Natural killer cell (primary cell): ENCODE measurements at regions not wholly inside any gene's neighbourhood (a gene's known extent, or its start where the extent isn't known, plus 50 kb on each side); places are given as distances from the start of the nearest gene placed in this dataset.
A peak's percentile ranks its signal among the peaks of the same experiment; 100 is the strongest.
"Not testable (repeated sequence)": the region's sequence is repeated elsewhere in the genome, so short reads cannot be mapped to it uniquely, and the experiment has no call there.

Source experiments
- ATAC-seq, 3 donors: fragments of 150-1000 bp in 2 of 3; fragments of 200-7000 bp in 1 of 3; cut with Tn5 transposase; 1 replicate in 1 of 3; 2 replicates in 2 of 3; pipeline ENCODE4 v1.10.0; 2021; ENCODE audit warnings: mild to moderate bottlenecking in 2 of 3, moderate library complexity in 2 of 3
- DNase-seq, 2 donors: peaks; one replicate each; pipeline versions ENCODE4 v3.0.0 to v3.0.0-alpha.2; 2013 to 2021; ENCODE audit warnings: mixed read lengths in 1 of 2
- H3K27ac ChIP-seq: one replicate; pipeline ENCODE4 v1.5.1; 2013; ENCODE audit warnings: mild to moderate bottlenecking, low read length
- H3K27me3 ChIP-seq: one replicate; pipeline ENCODE4 v1.6.1; 2013; ENCODE audit warnings: low read length; ENCODE audit not compliant: control insufficient read depth, insufficient read depth
- H3K36me3 ChIP-seq: one replicate; pipeline ENCODE4 v1.6.1; 2013; ENCODE audit warnings: low read length; ENCODE audit not compliant: control insufficient read depth, insufficient read depth
- H3K4me1 ChIP-seq: one replicate; pipeline ENCODE4 v1.6.1; 2013; ENCODE audit warnings: low read length; ENCODE audit not compliant: control insufficient read depth, insufficient read depth
- H3K4me3 ChIP-seq: one replicate; pipeline ENCODE4 v1.5.1; 2013; ENCODE audit warnings: low read length
- H3K9me3 ChIP-seq: one replicate; pipeline ENCODE4 v1.6.1; 2013; ENCODE audit warnings: low read length; ENCODE audit not compliant: control insufficient read depth, insufficient read depth
- H3K27ac Mint-ChIP-seq, 2 donors: one replicate each; pipeline ENCODE4 v1.8.0; 2022; ENCODE audit warnings: mild to moderate bottlenecking in 2 of 2, mixed read lengths in 2 of 2, moderate library complexity in 1 of 2
- H3K27me3 Mint-ChIP-seq, 2 donors: one replicate each; pipeline ENCODE4 v1.8.0; 2022; ENCODE audit warnings: low read depth in 2 of 2, mixed read lengths in 2 of 2
- H3K36me3 Mint-ChIP-seq: one replicate; pipeline ENCODE4 v1.8.0; 2022; ENCODE audit warnings: mixed read lengths
- H3K4me1 Mint-ChIP-seq, 2 donors: one replicate each; pipeline ENCODE4 v1.8.0; 2022; ENCODE audit warnings: mixed read lengths in 2 of 2
- H3K4me3 Mint-ChIP-seq: one replicate; pipeline ENCODE4 v1.8.0; 2022; ENCODE audit warnings: mild to moderate bottlenecking, moderate library complexity, mixed read lengths
- H3K9me3 Mint-ChIP-seq, 2 donors: one replicate each; pipeline ENCODE4 v1.8.0; 2022; ENCODE audit warnings: mixed read lengths in 2 of 2
- WGBS: methylation state at CpG from one replicate; pipeline ENCODE4 v1.1.7; 2013; ENCODE audit warnings: missing lambda C conversion rate; ENCODE audit not compliant: insufficient coverage; 5-methylcytosine and 5-hydroxymethylcytosine counted together
- intact Hi-C: fragments of 100-400 bp; cut with micrococcal nuclease; formaldehyde crosslinking; loops from one replicate; pipeline ENCODE4 v1.14.2; 2022
- TF ChIP-seq, protein P1 (sequence below): fragments of 200-600 bp; IDR thresholded peaks from one replicate; pipeline ENCODE4 v1.8.0; 2022; ENCODE audit warnings: antibody characterized with exemption

DNA sequence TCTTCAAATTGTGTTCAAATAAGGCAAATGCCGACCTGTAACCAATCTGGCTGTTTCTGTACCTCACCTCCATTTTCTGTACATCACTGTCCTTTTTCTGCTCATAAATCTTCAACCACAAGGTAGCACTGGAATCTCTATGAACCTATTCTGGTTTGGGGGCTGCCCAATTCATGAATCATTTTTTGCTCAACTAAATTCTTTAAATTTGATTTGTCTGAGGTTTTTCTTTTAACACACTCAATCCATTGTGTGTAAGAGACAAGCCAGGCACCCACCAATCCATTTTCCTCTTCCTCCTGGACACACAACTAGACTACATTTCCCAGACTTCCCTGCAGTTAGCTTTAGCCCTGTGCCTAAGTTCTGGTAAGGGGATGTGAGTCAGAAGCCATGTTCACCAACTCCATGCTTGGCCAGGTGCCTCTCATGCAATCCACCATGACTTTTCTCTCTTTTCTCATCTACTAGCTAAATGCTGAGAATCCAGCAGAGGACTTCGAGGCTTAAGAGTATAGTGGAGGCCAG, 193.2 kb upstream of the KLF3 start:
- no peak for ATAC-seq
- H3K27ac ChIP-seq = no peak overlapping the region
- H3K4me3 ChIP-seq = no peak overlapping the region
- peaks cover 7% of the 10 kb centered on the region for H3K36me3 Mint-ChIP-seq
- no peaks in the 10 kb centered on the region for H3K9me3 Mint-ChIP-seq
- no peaks in the 10 kb centered on the region for H3K4me1 ChIP-seq
- no peaks in the 10 kb centered on the region for H3K9me3 ChIP-seq
- DNase-seq = no peak
- H3K27ac Mint-ChIP-seq = no peak overlapping the region
- H3K4me1 Mint-ChIP-seq = no peaks in the 10 kb centered on the region
- H3K4me3 Mint-ChIP-seq = no peak overlapping the region
- TF ChIP-seq, protein P1, sequence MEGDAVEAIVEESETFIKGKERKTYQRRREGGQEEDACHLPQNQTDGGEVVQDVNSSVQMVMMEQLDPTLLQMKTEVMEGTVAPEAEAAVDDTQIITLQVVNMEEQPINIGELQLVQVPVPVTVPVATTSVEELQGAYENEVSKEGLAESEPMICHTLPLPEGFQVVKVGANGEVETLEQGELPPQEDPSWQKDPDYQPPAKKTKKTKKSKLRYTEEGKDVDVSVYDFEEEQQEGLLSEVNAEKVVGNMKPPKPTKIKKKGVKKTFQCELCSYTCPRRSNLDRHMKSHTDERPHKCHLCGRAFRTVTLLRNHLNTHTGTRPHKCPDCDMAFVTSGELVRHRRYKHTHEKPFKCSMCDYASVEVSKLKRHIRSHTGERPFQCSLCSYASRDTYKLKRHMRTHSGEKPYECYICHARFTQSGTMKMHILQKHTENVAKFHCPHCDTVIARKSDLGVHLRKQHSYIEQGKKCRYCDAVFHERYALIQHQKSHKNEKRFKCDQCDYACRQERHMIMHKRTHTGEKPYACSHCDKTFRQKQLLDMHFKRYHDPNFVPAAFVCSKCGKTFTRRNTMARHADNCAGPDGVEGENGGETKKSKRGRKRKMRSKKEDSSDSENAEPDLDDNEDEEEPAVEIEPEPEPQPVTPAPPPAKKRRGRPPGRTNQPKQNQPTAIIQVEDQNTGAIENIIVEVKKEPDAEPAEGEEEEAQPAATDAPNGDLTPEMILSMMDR = no peak
- 98% methylated on average over 2 of the region's 2 CpGs for WGBS
- intact Hi-C loops = no loop called here
- H3K27me3 ChIP-seq = no peaks in the 10 kb centered on the region
- H3K36me3 ChIP-seq = no peaks in the 10 kb centered on the region
- peaks cover 0 to 3% of the 10 kb centered on the region in 2 donors for H3K27me3 Mint-ChIP-seq

DNA sequence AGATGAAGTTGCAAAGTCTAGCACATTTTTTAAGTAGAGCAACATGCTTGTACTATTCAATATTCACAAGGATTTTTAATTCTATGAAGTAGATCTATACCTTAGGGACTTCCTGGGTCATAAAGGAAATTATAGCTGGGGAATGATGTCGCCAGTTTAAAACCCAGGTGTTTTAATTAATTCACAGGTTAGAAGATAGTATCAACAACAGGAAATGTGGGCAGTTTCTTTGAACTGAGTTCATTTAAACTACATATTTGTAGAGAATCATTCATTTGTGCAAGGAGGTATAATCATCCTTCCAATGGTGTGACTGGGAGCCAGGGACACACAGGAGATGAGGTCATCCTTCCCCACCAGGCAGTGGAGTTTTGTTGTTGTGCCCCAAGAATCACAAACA, 181.3 kb upstream of the KLF3 start:
- H3K36me3 ChIP-seq = no peaks in the 10 kb centered on the region
- TF ChIP-seq, protein P1 = no peak
- no peak overlapping the region for H3K27ac Mint-ChIP-seq
- H3K4me1 ChIP-seq = no peaks in the 10 kb centered on the region
- H3K27me3 ChIP-seq = no peaks in the 10 kb centered on the region
- no peaks in the 10 kb centered on the region for H3K36me3 Mint-ChIP-seq
- no peak overlapping the region for H3K4me3 ChIP-seq
- DNase-seq (peak in 1 of 2 donors; percentile 23), ATAC-seq (no peak)
- peaks cover 0 to under 1% of the 10 kb centered on the region in 2 donors for H3K27me3 Mint-ChIP-seq
- H3K27ac ChIP-seq = no peak overlapping the region
- 10% methylated on average over 1 of the region's 1 CpG for WGBS
- no peak overlapping the region for H3K4me3 Mint-ChIP-seq
- H3K4me1 Mint-ChIP-seq = peaks cover 5 to 6% of the 10 kb centered on the region in 2 donors
- intact Hi-C loops = no loop called here
- no peaks in the 10 kb centered on the region for H3K9me3 ChIP-seq
- H3K9me3 Mint-ChIP-seq = no peaks in the 10 kb centered on the region

- H3K9me3 Mint-ChIP-seq, H3K4me3 ChIP-seq, H3K27ac ChIP-seq, ATAC-seq, H3K27ac Mint-ChIP-seq, H3K9me3 ChIP-seq, intact Hi-C loops, H3K36me3 ChIP-seq, DNase-seq, H3K36me3 Mint-ChIP-seq, H3K4me1 Mint-ChIP-seq, H3K27me3 Mint-ChIP-seq, H3K27me3 ChIP-seq, H3K4me1 ChIP-seq, H3K4me3 Mint-ChIP-seq: not testable (repeated sequence)
Measured at GRCh38 chr4:38483628-38484027, 180.4 kb upstream of the KLF3 start.

DNA sequence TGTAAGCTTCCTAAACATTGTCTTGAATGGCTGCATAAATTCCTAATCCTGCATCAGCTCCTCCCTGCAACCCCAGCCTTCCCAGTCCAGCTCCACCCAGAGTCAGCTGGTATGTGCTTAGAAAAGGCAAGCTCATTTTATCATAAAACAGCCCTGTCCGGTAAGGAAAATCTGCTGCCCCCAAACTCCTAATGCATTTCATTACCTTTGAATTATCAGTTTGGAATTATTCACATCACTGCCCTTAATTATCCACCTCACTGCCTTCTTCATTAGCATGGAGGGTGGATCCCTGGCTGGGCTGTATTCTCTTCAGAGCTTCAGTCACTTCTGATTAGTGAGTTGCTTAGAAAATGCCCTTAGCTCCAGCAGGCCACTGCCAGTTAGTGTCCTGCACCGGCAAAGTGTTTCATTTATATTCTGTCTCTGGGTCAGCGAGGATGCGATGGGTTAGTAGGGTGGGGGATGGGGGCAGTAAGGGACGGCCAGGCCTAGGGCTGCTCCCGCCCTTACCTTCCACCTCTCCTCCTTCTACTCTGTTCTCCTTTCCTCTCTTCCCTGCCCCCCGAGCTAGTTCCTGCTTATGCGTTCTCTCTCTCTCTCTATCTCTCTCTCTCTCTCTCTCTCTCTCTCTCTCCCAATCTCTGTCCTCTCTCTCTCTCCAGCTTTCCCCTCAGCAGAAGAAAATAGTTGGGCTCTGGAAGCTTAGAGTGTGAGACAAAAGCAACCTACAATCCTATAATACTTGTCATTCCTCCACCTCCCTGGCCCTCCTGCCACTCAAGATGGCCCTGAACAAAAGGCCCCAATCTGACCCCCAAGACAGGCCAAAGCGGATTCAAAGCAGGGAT, 174.8 kb upstream of the KLF3 start:
- no peak for ATAC-seq
- H3K4me1 ChIP-seq = peaks cover 3% of the 10 kb centered on the region
- H3K27ac ChIP-seq = no peak overlapping the region
- TF ChIP-seq, protein P1 = no peak
- no peaks in the 10 kb centered on the region for H3K9me3 ChIP-seq
- no peak overlapping the region for H3K4me3 ChIP-seq
- intact Hi-C loops = no loop called here
- DNase-seq = no peak
- H3K27me3 Mint-ChIP-seq = no peaks in the 10 kb centered on the region
- no peak overlapping the region for H3K27ac Mint-ChIP-seq
- WGBS = 93% methylated on average over 5 of the region's 9 CpGs
- H3K36me3 Mint-ChIP-seq = no peaks in the 10 kb centered on the region
- H3K4me3 Mint-ChIP-seq = no peak overlapping the region
- H3K36me3 ChIP-seq = no peaks in the 10 kb centered on the region
- H3K4me1 Mint-ChIP-seq = peaks cover 12 to 15% of the 10 kb centered on the region in 2 donors
- no peaks in the 10 kb centered on the region for H3K9me3 Mint-ChIP-seq
- no peaks in the 10 kb centered on the region for H3K27me3 ChIP-seq
